Heart right ventricle (tissue), 16 donors: ENCODE measurements at regions not wholly inside any gene's neighbourhood (a gene's known extent, or its start where the extent isn't known, plus 50 kb on each side); places are given as distances from the start of the nearest gene placed in this dataset.
A peak's percentile ranks its signal among the peaks of the same experiment; 100 is the strongest.

Experiments
- ATAC-seq, 8 donors: fragments of 200-7000 bp; cut with Tn5 transposase; one replicate each; pipeline ENCODE4 v1.9.1; 2020; ENCODE audit warnings: mild to moderate bottlenecking in 8 of 8, moderate library complexity in 8 of 8, moderate number of reproducible peaks in 1 of 8
- DNase-seq, 2 donors: peaks; one replicate each; pipeline ENCODE4 v3.0.0-alpha.2; 2020
- H3K27ac ChIP-seq, 10 donors: fragments of 200-600 bp; sonication (generic) in 2 of 10; one replicate each; pipeline versions ENCODE4 v1.5.0 to v1.8.0; 2020 to 2022; ENCODE audit warnings: mild to moderate bottlenecking in 3 of 10
- H3K27me3 ChIP-seq, 7 donors: fragments of 200-600 bp; one replicate each; pipeline ENCODE4 v1.8.0; 2021 to 2022; ENCODE audit warnings: mild to moderate bottlenecking in 2 of 7
- H3K36me3 ChIP-seq, 9 donors: fragments of 200-600 bp; sonication (generic) in 1 of 9; one replicate each; pipeline versions ENCODE4 v1.5.0 to v1.8.0; 2020 to 2022; ENCODE audit warnings: mild to moderate bottlenecking in 2 of 9
- H3K4me1 ChIP-seq, 9 donors: fragments of 200-600 bp; sonication (generic) in 1 of 9; one replicate each; pipeline versions ENCODE4 v1.5.0 to v1.8.0; 2020 to 2022; ENCODE audit warnings: mild to moderate bottlenecking in 4 of 9
- H3K4me3 ChIP-seq, 10 donors: fragments of 200-600 bp; sonication (generic) in 2 of 10; one replicate each; pipeline versions ENCODE4 v1.5.0 to v1.8.0; 2020 to 2022; ENCODE audit warnings: mild to moderate bottlenecking in 7 of 10, moderate library complexity in 2 of 10
- H3K9me3 ChIP-seq, 11 donors: fragments of 200-600 bp in 10 of 11; sonication (generic) in 2 of 11; one replicate each; pipeline versions ENCODE4 v1.5.0 to v1.8.0; 2013 to 2022; ENCODE audit warnings: mild to moderate bottlenecking in 2 of 11, control low read depth in 1 of 11, moderate library complexity in 1 of 11
- WGBS, 2 donors: extraction: QIAGEN DNeasy Blood & Tissue Kit; methylation state at CpG; one replicate each; pipeline ENCODE4 v1.1.7; 2013; ENCODE audit warnings: inconsistent platforms in 1 of 2; 5-methylcytosine and 5-hydroxymethylcytosine counted together
- intact Hi-C, 10 donors: fragments of 100-400 bp; cut with DNase I; formaldehyde crosslinking; loops; one replicate each; pipeline versions ENCODE4 v1.11.1 to v1.14.2; 2022
- TF ChIP-seq, protein P1 (sequence below), 9 donors: fragments of 200-600 bp; sonication (generic) in 2 of 9; IDR thresholded peaks; one replicate each; pipeline versions ENCODE4 v1.5.0 to v1.8.0; 2021 to 2022; ENCODE audit warnings: antibody characterized with exemption in 9 of 9, mild to moderate bottlenecking in 5 of 9, moderate library complexity in 1 of 9
- donor health status: Arrhythmogenic right ventricular cardiomyopathy.
- donor health status: ischemic (EF 13 %, LVEDD 7.1; RV severe dilation, severe dysfunction).
- donor health status: healthy with polysubstance abuse.
- donor health status: DM: no; HTN: yes; CAD: no.
- donor health status: DM: no; HTN: no; CAD: no.
- donor health status: ischemic (EF 25% LVEDD 6.9; RV normal size, moderate dysfunction).
- donor health status: ischemic (EF 25% LVEDD 5.7; RV mildly dilated, moderate dysfunction).
- donor health status: healthy.
- donor health status: DM: yes; HTN: yes; CAD: no.
- donor health status: Ischemic cardiomyopathy.
- donor health status: ischemic (EF 35%, LVEDD 5.7; RV mildly dilated, moderate dysfunction).
- donor health status: nonischemic (EF 11% LVEDD 7.7; RV severe dilation, severe dysfunction).
- donor health status: DM: yes; HTN: yes; CAD: no.
- donor health status: PGD.
- donor health status: ischemic (EF 29% LVEDD 5.4; RV normal size, mild dysfunction).
- donor health status: nonischemic (EF 23%, LVEDD 6.1; RV moderate dilation, normal function).

GRCh38 chr18:2082676-2083075 lies 488.6 kb downstream of the METTL4 start:
- H3K27ac ChIP-seq = no peak overlapping the region
- H3K4me3 ChIP-seq = no peak overlapping the region
- H3K4me1 ChIP-seq = peaks cover 0 to 7% (median 2%) of the 10 kb centered on the region in 9 donors
- DNase-seq = no peak
- H3K36me3 ChIP-seq = no peaks in the 10 kb centered on the region
- no peak for ATAC-seq
- TF ChIP-seq, protein P1, sequence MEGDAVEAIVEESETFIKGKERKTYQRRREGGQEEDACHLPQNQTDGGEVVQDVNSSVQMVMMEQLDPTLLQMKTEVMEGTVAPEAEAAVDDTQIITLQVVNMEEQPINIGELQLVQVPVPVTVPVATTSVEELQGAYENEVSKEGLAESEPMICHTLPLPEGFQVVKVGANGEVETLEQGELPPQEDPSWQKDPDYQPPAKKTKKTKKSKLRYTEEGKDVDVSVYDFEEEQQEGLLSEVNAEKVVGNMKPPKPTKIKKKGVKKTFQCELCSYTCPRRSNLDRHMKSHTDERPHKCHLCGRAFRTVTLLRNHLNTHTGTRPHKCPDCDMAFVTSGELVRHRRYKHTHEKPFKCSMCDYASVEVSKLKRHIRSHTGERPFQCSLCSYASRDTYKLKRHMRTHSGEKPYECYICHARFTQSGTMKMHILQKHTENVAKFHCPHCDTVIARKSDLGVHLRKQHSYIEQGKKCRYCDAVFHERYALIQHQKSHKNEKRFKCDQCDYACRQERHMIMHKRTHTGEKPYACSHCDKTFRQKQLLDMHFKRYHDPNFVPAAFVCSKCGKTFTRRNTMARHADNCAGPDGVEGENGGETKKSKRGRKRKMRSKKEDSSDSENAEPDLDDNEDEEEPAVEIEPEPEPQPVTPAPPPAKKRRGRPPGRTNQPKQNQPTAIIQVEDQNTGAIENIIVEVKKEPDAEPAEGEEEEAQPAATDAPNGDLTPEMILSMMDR (IDR thresholded peaks at IDR 0.05) = no peak
- intact Hi-C loops = loop anchor here in 2 of 10 donors (10.0 kb wide), 2 partner anchors 58 to 498 kb away; no protein-coding TSS in a partner anchor
- WGBS, 2 donors = 36 to 42% methylated on average over 1 of the region's 1 CpG
- no peaks in the 10 kb centered on the region for H3K27me3 ChIP-seq
- no peaks in the 10 kb centered on the region for H3K9me3 ChIP-seq

- peak in 1 of 2 donors; percentile 8 for DNase-seq
- Histone ChIP-seq H3K27ac (no peak overlapping the region), H3K9me3 (no peaks in the 10 kb centered on the region), H3K27me3 (no peaks in the 10 kb centered on the region), H3K36me3 (no peaks in the 10 kb centered on the region), H3K4me1 (peaks cover 0 to 13% (median 7%) of the 10 kb centered on the region in 9 donors), H3K4me3 (no peak overlapping the region)
- no peak for ATAC-seq
- TF ChIP-seq, protein P1 (IDR thresholded peaks at IDR 0.05) = peak in 7 of 9 donors; percentile 21 to 38 (median 31)
- intact Hi-C loops = loop anchor here in 2 of 10 donors (10.0 kb wide), 2 partner anchors 59 to 499 kb away; no protein-coding TSS in a partner anchor
- WGBS, 2 donors = 47 to 50% methylated on average over 3 of the region's 3 CpGs
Measured at GRCh38 chr18:2083691-2084090, 487.6 kb downstream of the METTL4 start.

DNA sequence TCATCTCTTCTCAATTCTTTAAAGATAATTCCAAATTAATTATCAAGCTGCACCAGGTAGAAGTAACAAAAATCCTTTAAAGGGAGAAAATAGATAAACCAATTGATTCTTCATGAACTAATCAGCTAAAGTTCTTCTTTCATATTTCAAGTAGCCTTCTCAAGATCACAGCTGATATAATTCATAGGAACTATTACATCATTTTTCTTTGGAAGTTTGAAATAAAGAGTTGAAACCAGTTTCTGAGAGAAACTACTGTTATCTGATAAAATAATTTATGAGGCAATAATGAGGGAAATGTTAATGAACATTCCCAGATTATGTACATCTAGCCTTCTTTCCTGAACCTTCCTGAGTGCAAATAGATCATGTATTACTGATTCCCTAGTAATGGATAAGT lies 484.9 kb downstream of the METTL4 start:
- no peaks in the 10 kb centered on the region for H3K36me3 ChIP-seq
- TF ChIP-seq, protein P1 (IDR thresholded peaks at IDR 0.05) = no peak
- H3K27me3 ChIP-seq = no peaks in the 10 kb centered on the region
- peaks cover 0 to 15% (median 7%) of the 10 kb centered on the region in 9 donors for H3K4me1 ChIP-seq
- no peak overlapping the region for H3K4me3 ChIP-seq
- intact Hi-C loops = loop anchor here in 2 of 10 donors (10.0 kb wide), 2 partner anchors 62 to 502 kb away; no protein-coding TSS in a partner anchor
- H3K27ac ChIP-seq = no peak overlapping the region
- no peaks in the 10 kb centered on the region for H3K9me3 ChIP-seq
- DNase-seq (no peak), ATAC-seq (no peak)

GRCh38 chr18:2087877-2088673 lies 483.2 kb downstream of the METTL4 start:
- WGBS, 2 donors = 63 to 71% methylated on average over 5 of the region's 5 CpGs
- Histone ChIP-seq H3K4me1 (peaks cover 0 to 15% (median 7%) of the 10 kb centered on the region in 9 donors), H3K36me3 (no peaks in the 10 kb centered on the region), H3K4me3 (no peak overlapping the region), H3K27ac (peak overlapping the region in 8 of 10 donors; percentile 15 to 74 (median 62)), H3K9me3 (no peaks in the 10 kb centered on the region), H3K27me3 (no peaks in the 10 kb centered on the region)
- intact Hi-C loops = loop anchor here in 2 of 10 donors (10.0 kb wide), 2 partner anchors 63 to 503 kb away; no protein-coding TSS in a partner anchor
- DNase-seq (peak; percentile 31 to 49), ATAC-seq (peak; percentile 79 to 96 (median 94))
- TF ChIP-seq, protein P1 (IDR thresholded peaks at IDR 0.05) = no peak
